ENCODE measurements at regions not wholly inside any gene's neighbourhood (a gene's known extent, or its start where the extent isn't known, plus 50 kb on each side); places are given as distances from the start of the nearest gene placed in this dataset.

GRCh38 chr14:34238610-34239009 is 223.4 kb downstream of the SPTSSA start:
- DNase-seq = no peak

- no peak for DNase-seq
Measured at GRCh38 chr14:34237677-34238076, 224.4 kb downstream of the SPTSSA start.

- no peak for DNase-seq
Measured at GRCh38 chr14:34237081-34237480, 225.0 kb downstream of the SPTSSA start.

GRCh38 chr14:34235643-34236300 is 226.3 kb downstream of the SPTSSA start:
- no peak for DNase-seq

- no peak for DNase-seq
Measured at GRCh38 chr14:34234258-34234657, 227.8 kb downstream of the SPTSSA start.

GRCh38 chr14:34233619-34234018 is 228.4 kb downstream of the SPTSSA start:
- no peak for DNase-seq

- DNase-seq = no peak
Measured at GRCh38 chr14:34232790-34233189, 229.2 kb downstream of the SPTSSA start.

GRCh38 chr14:34231626-34232025 is 230.4 kb downstream of the SPTSSA start:
- DNase-seq = no peak

GRCh38 chr14:34229140-34229539 is 232.9 kb downstream of the SPTSSA start:
- DNase-seq = no peak

- no peak for DNase-seq
Measured at GRCh38 chr14:34228650-34228976, 233.4 kb downstream of the SPTSSA start.

- DNase-seq = peak; percentile 56
Measured at GRCh38 chr14:34227834-34228649, 234.0 kb downstream of the SPTSSA start.

- DNase-seq = no peak
Measured at GRCh38 chr14:34224221-34224620, 237.8 kb downstream of the SPTSSA start.

- no peak for DNase-seq
Measured at GRCh38 chr14:34223373-34224148, 238.5 kb downstream of the SPTSSA start.

- DNase-seq = no peak
Measured at GRCh38 chr14:34222867-34223266, 239.2 kb downstream of the SPTSSA start.

GRCh38 chr14:34222122-34222521 is 239.9 kb downstream of the SPTSSA start:
- DNase-seq = no peak

GRCh38 chr14:34220921-34221320 is 241.1 kb downstream of the SPTSSA start:
- DNase-seq = no peak

GRCh38 chr14:34220378-34220706 is 241.7 kb downstream of the SPTSSA start:
- no peak for DNase-seq

GRCh38 chr14:34219661-34220377 is 242.2 kb downstream of the SPTSSA start:
- no peak for DNase-seq

- no peak for DNase-seq
Measured at GRCh38 chr14:34218881-34219280, 243.2 kb downstream of the SPTSSA start.

- no peak for DNase-seq
Measured at GRCh38 chr14:34214961-34215360, 247.1 kb downstream of the SPTSSA start.

GRCh38 chr14:34213332-34213731 is 248.7 kb downstream of the SPTSSA start:
- no peak for DNase-seq

- no peak for DNase-seq
Measured at GRCh38 chr14:34212172-34212929, 249.7 kb downstream of the SPTSSA start.

GRCh38 chr14:34211732-34212131 is 250.3 kb downstream of the SPTSSA start:
- no peak for DNase-seq

Measured in NCI-H1105 (cell line).